Vagina (tissue), 2 donors: ENCODE measurements at regions not wholly inside any gene's neighbourhood (a gene's known extent, or its start where the extent isn't known, plus 50 kb on each side); places are given as distances from the start of the nearest gene placed in this dataset.

Experiments
- DNase-seq, 2 donors: peaks; one replicate each; pipeline ENCODE4 v3.0.0-alpha.2; 2017; ENCODE audit errors: extremely low spot score in 2 of 2
- H3K27ac ChIP-seq: fragments of 200-600 bp; sonication (generic); one replicate; pipeline ENCODE4 v1.5.1; 2019
- H3K27me3 ChIP-seq: fragments of 200-600 bp; sonication (generic); one replicate; pipeline ENCODE4 v1.5.1; 2019
- H3K36me3 ChIP-seq, 2 donors: fragments of 200-600 bp; sonication (generic); one replicate each; pipeline ENCODE4 v1.5.1; 2017 to 2019
- H3K4me1 ChIP-seq: fragments of 200-600 bp; sonication (generic); one replicate; pipeline ENCODE4 v1.5.1; 2019
- H3K4me3 ChIP-seq, 2 donors: fragments of 200-600 bp; sonication (generic); 1 replicate in 1 of 2; 2 replicates in 1 of 2; pipeline ENCODE4 v1.5.1; 2016 to 2019
- H3K9me3 ChIP-seq: fragments of 200-600 bp; sonication (generic); one replicate; pipeline ENCODE4 v1.5.1; 2019
- POLR2A ChIP-seq, 2 donors: fragments of 450-650 bp; IDR thresholded peaks; one replicate each; pipeline ENCODE4 v1.6.1; 2017; ENCODE audit warnings: antibody characterized with exemption in 2 of 2, mild to moderate bottlenecking in 2 of 2, moderate library complexity in 2 of 2
- POLR2AphosphoS5 ChIP-seq, 2 donors: sonication (generic); formaldehyde crosslinking; IDR thresholded peaks; one replicate each; pipeline ENCODE4 v1.9.0; 2017; ENCODE audit warnings: antibody characterized with exemption in 2 of 2, mild to moderate bottlenecking in 2 of 2, low read depth in 1 of 2; ENCODE audit not compliant: insufficient read depth in 1 of 2
- intact Hi-C: fragments of 100-400 bp; cut with DNase I; formaldehyde crosslinking; loops from one replicate; pipeline ENCODE4 v1.15.1; 2023
- TF ChIP-seq, protein P1 (sequence below), 3 experiments: fragments of 450-650 bp in 2 of 3; fragments of 200-600 bp in 1 of 3; sonication (generic) in 1 of 3; IDR thresholded peaks; one replicate each; pipeline ENCODE4 v1.5.1; 2017 to 2019; ENCODE audit warnings: antibody characterized with exemption in 3 of 3, mild to moderate bottlenecking in 2 of 3, moderate library complexity in 2 of 3

- no peak for DNase-seq
- TF ChIP-seq, protein P1, sequence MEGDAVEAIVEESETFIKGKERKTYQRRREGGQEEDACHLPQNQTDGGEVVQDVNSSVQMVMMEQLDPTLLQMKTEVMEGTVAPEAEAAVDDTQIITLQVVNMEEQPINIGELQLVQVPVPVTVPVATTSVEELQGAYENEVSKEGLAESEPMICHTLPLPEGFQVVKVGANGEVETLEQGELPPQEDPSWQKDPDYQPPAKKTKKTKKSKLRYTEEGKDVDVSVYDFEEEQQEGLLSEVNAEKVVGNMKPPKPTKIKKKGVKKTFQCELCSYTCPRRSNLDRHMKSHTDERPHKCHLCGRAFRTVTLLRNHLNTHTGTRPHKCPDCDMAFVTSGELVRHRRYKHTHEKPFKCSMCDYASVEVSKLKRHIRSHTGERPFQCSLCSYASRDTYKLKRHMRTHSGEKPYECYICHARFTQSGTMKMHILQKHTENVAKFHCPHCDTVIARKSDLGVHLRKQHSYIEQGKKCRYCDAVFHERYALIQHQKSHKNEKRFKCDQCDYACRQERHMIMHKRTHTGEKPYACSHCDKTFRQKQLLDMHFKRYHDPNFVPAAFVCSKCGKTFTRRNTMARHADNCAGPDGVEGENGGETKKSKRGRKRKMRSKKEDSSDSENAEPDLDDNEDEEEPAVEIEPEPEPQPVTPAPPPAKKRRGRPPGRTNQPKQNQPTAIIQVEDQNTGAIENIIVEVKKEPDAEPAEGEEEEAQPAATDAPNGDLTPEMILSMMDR (IDR thresholded peaks at IDR 0.05) = no peak
- TF ChIP-seq POLR2AphosphoS5 (IDR thresholded peaks at IDR 0.05; ENCODE audit: insufficient read depth in 1 of 2, low read depth in 1 of 2) = no peak
- TF ChIP-seq POLR2A (IDR thresholded peaks at IDR 0.05) = no peak
- Histone ChIP-seq H3K36me3 (no peaks in the 10 kb centered on the region), H3K27ac (no peak overlapping the region), H3K4me1 (no peaks in the 10 kb centered on the region), H3K27me3 (no peaks in the 10 kb centered on the region), H3K4me3 (no peak overlapping the region), H3K9me3 (no peaks in the 10 kb centered on the region)
- intact Hi-C loops = no loop called here
These were observed 125.1 kb upstream of the CDH19 start for GRCh38 chr18:66728951-66729350.

DNA sequence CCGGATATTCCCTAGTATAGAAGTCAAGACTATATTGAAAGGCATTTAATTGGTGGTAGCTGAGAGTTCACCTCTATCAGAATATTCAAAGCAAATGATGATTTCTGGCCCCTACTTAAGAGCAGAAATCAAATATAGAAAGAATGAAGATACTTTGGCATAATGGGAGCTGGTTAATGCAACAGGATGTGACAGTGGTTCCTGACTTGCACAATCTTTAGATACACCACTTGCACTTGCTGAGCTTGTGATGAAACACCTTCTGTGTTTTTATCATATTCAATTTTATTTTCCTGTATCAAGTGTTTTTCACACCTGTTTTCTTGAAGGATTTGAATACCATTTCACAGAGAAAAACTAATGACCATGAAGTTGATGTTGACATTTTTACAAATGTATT is 124.1 kb upstream of the CDH19 start:
- no peaks in the 10 kb centered on the region for H3K36me3 ChIP-seq
- TF ChIP-seq, protein P1 (IDR thresholded peaks at IDR 0.05) = no peak
- no peak for TF ChIP-seq POLR2AphosphoS5 (IDR thresholded peaks at IDR 0.05; ENCODE audit: insufficient read depth in 1 of 2, low read depth in 1 of 2)
- no peak for TF ChIP-seq POLR2A (IDR thresholded peaks at IDR 0.05)
- H3K4me3 ChIP-seq = no peak overlapping the region
- DNase-seq = no peak
- H3K9me3 ChIP-seq = no peaks in the 10 kb centered on the region
- no peak overlapping the region for H3K27ac ChIP-seq
- no peaks in the 10 kb centered on the region for H3K27me3 ChIP-seq
- no peaks in the 10 kb centered on the region for H3K4me1 ChIP-seq
- intact Hi-C loops = no loop called here

DNA sequence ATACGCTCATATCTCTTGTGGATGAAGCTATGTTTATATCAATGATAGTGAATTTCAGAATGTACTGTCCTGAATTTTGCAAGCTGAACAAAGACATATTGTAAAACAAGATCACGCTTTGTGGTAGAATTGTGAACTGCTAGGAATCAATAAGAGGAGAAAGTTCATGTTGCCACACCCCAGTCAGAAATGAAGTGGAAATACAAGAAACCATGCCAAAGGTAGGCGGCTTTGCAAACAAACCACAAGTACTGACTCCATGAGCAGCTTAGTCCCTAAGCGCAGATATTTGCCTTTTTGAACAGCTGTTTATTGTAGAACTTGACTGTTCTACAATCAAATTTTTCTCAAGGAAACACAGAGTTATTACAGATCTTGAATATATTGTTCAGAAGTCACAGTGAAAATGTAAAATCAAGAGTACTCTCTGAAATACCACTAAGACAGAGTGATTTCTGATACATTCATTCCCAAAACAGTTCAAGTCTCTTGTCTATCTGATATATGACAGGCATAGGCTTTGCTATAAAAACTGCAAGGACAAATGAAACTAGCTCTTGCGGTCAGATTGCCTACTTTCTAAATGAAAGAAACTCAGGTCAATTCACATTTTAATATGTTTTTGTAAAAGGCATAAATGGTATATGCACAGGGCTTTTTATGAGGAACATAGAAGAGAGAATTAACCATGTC is 120.9 kb upstream of the CDH19 start:
- intact Hi-C loops = no loop called here
- no peak overlapping the region for H3K4me3 ChIP-seq
- DNase-seq = no peak
- H3K9me3 ChIP-seq = no peaks in the 10 kb centered on the region
- H3K27ac ChIP-seq = no peak overlapping the region
- no peaks in the 10 kb centered on the region for H3K4me1 ChIP-seq
- H3K36me3 ChIP-seq = no peaks in the 10 kb centered on the region
- H3K27me3 ChIP-seq = no peaks in the 10 kb centered on the region
- TF ChIP-seq POLR2A (IDR thresholded peaks at IDR 0.05) = no peak

DNA sequence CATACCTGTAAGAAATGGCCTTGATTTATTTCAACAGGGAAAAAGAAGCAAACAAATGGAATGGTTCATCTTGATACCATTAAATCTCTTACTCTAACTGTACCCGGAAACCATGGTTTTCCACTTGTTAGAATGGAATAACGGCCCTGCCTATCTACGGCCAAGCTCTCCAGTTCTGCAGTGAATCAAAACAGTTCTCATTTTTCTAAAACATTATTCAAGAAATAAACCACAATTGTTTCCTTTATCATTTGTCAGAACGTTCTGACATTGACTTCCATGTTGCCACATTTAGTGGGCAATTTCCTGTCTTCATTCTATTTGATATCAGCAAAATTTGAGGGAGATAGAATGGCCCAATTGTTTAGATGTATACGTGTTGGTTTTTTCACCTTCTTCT is 118.8 kb upstream of the CDH19 start:
- TF ChIP-seq POLR2A (IDR thresholded peaks at IDR 0.05) (no peak), POLR2AphosphoS5 (IDR thresholded peaks at IDR 0.05; ENCODE audit: insufficient read depth in 1 of 2, low read depth in 1 of 2) (no peak)
- TF ChIP-seq, protein P1 (IDR thresholded peaks at IDR 0.05) = no peak
- Histone ChIP-seq H3K27ac (no peak overlapping the region), H3K27me3 (no peaks in the 10 kb centered on the region), H3K4me3 (no peak overlapping the region), H3K9me3 (no peaks in the 10 kb centered on the region), H3K4me1 (no peaks in the 10 kb centered on the region), H3K36me3 (no peaks in the 10 kb centered on the region)
- DNase-seq = no peak
- intact Hi-C loops = no loop called here

DNA sequence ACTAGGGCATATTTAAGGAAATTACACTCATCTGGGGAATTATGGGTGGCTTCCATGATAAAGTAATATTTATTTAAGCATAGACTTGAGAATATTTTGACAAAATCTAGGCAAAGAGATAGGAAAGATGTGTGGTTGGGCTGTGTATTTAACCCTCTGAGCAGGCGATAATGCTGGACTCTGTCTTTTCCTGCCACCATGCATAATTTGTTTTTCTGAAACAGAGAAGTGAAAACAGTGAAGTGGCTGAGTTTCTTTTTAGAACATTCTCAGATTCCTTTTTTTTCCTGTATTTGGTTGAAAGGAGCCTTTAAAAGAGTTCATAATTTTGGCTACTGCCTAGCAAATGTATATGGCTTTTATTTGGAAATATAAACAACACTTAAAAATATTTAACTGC is 104.8 kb upstream of the CDH19 start:
- no peak for TF ChIP-seq POLR2A (IDR thresholded peaks at IDR 0.05)
- no peak for TF ChIP-seq POLR2AphosphoS5 (IDR thresholded peaks at IDR 0.05; ENCODE audit: insufficient read depth in 1 of 2, low read depth in 1 of 2)
- TF ChIP-seq, protein P1 (IDR thresholded peaks at IDR 0.05) = no peak
- Histone ChIP-seq H3K9me3 (no peaks in the 10 kb centered on the region), H3K4me3 (no peak overlapping the region), H3K27me3 (no peaks in the 10 kb centered on the region), H3K4me1 (no peaks in the 10 kb centered on the region), H3K27ac (no peak overlapping the region), H3K36me3 (no peaks in the 10 kb centered on the region)
- intact Hi-C loops = no loop called here
- DNase-seq = no peak
